RWPE2 (cell line): ENCODE measurements at regions not wholly inside any gene's neighbourhood (a gene's known extent, or its start where the extent isn't known, plus 50 kb on each side); places are given as distances from the start of the nearest gene placed in this dataset.

Experiments used
- ATAC-seq: fragments of 200-7000 bp; cut with Tn5 transposase; 3 replicates; pipeline ENCODE4 v1.9.1; 2021; ENCODE audit warnings: low read depth
- DNase-seq: peaks from one replicate; pipeline ENCODE4 v3.0.0-alpha.2; 2020; ENCODE audit warnings: low spot score
- H3K27ac ChIP-seq: fragments of 450-650 bp; 2 replicates; pipeline ENCODE4 v1.5.1; 2017; ENCODE audit warnings: mild to moderate bottlenecking; ENCODE audit not compliant: poor library complexity, severe bottlenecking
- H3K27me3 ChIP-seq: fragments of 250-450 bp; sonication (Bioruptor Pico); 2 replicates; pipeline ENCODE4 v1.5.1; 2021; ENCODE audit warnings: mild to moderate bottlenecking, moderate library complexity; ENCODE audit not compliant: insufficient read depth, poor library complexity, severe bottlenecking
- H3K36me3 ChIP-seq: fragments of 250-450 bp; sonication (Bioruptor Pico); 2 replicates; pipeline ENCODE4 v1.5.1; 2020; ENCODE audit warnings: low read depth, mild to moderate bottlenecking, moderate library complexity
- H3K4me1 ChIP-seq: fragments of 250-450 bp; sonication (Bioruptor Pico); 2 replicates; pipeline ENCODE4 v1.5.1; 2021; ENCODE audit warnings: mild to moderate bottlenecking, moderate library complexity; ENCODE audit not compliant: insufficient read depth, poor library complexity, severe bottlenecking
- H3K4me3 ChIP-seq: fragments of 250-450 bp; sonication (Bioruptor Pico); 2 replicates; pipeline ENCODE4 v1.5.1; 2021; ENCODE audit warnings: mild to moderate bottlenecking, moderate library complexity; ENCODE audit not compliant: severe bottlenecking
- H3K9me3 ChIP-seq: fragments of 250-450 bp; sonication (Bioruptor Pico); 2 replicates; pipeline ENCODE4 v1.5.1; 2021; ENCODE audit warnings: mild to moderate bottlenecking, moderate library complexity; ENCODE audit not compliant: severe bottlenecking
- TF ChIP-seq, protein P1 (sequence below): fragments of 450-650 bp; IDR thresholded peaks from one replicate; pipeline ENCODE4 v1.5.1; 2017; ENCODE audit warnings: mild to moderate bottlenecking, moderate library complexity; ENCODE audit not compliant: poor library complexity, severe bottlenecking

- Histone ChIP-seq H3K4me1 (peaks cover 15% of the 10 kb centered on the region), H3K9me3 (no peaks in the 10 kb centered on the region), H3K36me3 (no peaks in the 10 kb centered on the region), H3K4me3 (no peak overlapping the region), H3K27ac (no peak overlapping the region), H3K27me3 (no peaks in the 10 kb centered on the region)
- TF ChIP-seq, protein P1, sequence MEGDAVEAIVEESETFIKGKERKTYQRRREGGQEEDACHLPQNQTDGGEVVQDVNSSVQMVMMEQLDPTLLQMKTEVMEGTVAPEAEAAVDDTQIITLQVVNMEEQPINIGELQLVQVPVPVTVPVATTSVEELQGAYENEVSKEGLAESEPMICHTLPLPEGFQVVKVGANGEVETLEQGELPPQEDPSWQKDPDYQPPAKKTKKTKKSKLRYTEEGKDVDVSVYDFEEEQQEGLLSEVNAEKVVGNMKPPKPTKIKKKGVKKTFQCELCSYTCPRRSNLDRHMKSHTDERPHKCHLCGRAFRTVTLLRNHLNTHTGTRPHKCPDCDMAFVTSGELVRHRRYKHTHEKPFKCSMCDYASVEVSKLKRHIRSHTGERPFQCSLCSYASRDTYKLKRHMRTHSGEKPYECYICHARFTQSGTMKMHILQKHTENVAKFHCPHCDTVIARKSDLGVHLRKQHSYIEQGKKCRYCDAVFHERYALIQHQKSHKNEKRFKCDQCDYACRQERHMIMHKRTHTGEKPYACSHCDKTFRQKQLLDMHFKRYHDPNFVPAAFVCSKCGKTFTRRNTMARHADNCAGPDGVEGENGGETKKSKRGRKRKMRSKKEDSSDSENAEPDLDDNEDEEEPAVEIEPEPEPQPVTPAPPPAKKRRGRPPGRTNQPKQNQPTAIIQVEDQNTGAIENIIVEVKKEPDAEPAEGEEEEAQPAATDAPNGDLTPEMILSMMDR = no peak
- ATAC-seq (no peak), DNase-seq (no peak)
Observed at GRCh38 chr16:79662669-79663313, 62.3 kb upstream of the MAF start.

- Histone ChIP-seq H3K27ac (no peak overlapping the region), H3K27me3 (no peaks in the 10 kb centered on the region), H3K36me3 (no peaks in the 10 kb centered on the region), H3K9me3 (no peaks in the 10 kb centered on the region), H3K4me3 (no peak overlapping the region), H3K4me1 (peaks cover 16% of the 10 kb centered on the region)
- ATAC-seq = no peak
- DNase-seq = no peak
- TF ChIP-seq, protein P1 = no peak
Observed at GRCh38 chr16:79662122-79662521, 61.6 kb upstream of the MAF start.

DNA sequence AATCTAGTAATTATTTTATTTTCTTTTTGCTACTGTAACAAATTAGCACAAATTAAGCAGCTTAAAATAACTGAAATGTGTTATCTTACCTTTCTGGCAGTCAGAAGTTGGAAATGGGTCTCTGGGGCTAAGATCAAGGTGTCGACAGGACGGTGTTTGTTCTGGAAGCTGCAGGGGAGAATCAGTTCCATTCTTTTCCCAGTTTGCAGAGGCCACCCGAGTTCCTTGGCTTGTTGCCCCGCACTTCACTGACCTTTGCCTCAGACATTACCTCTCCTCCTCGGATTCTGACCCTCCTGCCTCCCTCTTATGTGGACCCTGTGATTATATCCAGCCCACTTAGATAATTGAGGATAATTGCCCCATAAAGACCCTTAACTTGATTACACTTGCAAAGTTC, 61.0 kb upstream of the MAF start:
- Histone ChIP-seq H3K27ac (no peak overlapping the region), H3K4me3 (no peak overlapping the region), H3K9me3 (no peaks in the 10 kb centered on the region), H3K4me1 (peaks cover 16% of the 10 kb centered on the region), H3K27me3 (no peaks in the 10 kb centered on the region), H3K36me3 (no peaks in the 10 kb centered on the region)
- DNase-seq (no peak), ATAC-seq (no peak)
- TF ChIP-seq, protein P1 = no peak

GRCh38 chr16:79659344-79659743, 58.8 kb upstream of the MAF start:
- no peak for DNase-seq
- Histone ChIP-seq H3K9me3 (no peaks in the 10 kb centered on the region), H3K27me3 (no peaks in the 10 kb centered on the region), H3K27ac (peak overlapping the region; percentile 75), H3K36me3 (no peaks in the 10 kb centered on the region), H3K4me3 (no peak overlapping the region), H3K4me1 (peaks cover 16% of the 10 kb centered on the region)
- TF ChIP-seq, protein P1 = no peak
- ATAC-seq = no peak

DNA sequence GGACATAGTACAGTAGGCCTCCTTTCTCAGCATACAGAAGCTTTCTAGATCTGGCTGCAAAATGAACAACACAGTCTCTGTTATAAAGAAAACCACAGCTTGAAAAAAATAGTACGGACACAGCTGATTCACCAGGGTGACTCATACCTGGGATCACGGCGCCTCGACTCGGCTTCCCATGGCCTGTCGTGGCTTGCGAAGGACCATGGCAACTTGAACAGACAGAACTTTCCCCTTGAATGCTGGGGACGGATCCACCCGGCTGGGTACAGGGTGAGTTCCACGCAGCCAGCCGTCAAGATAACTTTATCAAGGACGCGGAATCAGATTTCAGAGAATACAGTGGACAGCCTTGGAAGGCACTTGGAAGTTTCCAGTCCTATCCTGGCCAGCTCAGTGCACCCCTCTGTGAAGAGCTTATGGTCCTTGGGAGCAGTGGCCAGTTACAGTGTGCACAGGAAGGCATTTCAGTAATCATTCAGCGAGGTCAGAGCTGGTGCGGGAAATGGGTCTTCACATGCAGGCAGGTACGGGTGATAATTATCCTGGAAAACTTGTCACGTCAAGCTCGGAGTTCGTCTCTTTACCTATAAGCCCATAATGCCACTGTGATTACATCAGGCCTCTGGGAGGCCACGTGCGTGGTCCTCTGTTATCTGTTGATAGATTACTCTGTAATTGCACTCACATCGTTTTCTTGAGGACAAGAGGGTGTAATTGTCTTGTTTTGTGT, 57.9 kb upstream of the MAF start:
- H3K9me3 ChIP-seq = no peaks in the 10 kb centered on the region
- TF ChIP-seq, protein P1 = peak; percentile 19
- H3K27me3 ChIP-seq = no peaks in the 10 kb centered on the region
- no peaks in the 10 kb centered on the region for H3K36me3 ChIP-seq
- DNase-seq (peak; percentile 92), ATAC-seq (peak; percentile 93)
- no peak overlapping the region for H3K4me3 ChIP-seq
- H3K27ac ChIP-seq = peak overlapping the region; percentile 75
- H3K4me1 ChIP-seq = peaks cover 16% of the 10 kb centered on the region
